Fibroblast of upper back skin (primary cell): ENCODE measurements at regions not wholly inside any gene's neighbourhood (a gene's known extent, or its start where the extent isn't known, plus 50 kb on each side); places are given as distances from the start of the nearest gene placed in this dataset.

Experiments used
- DNase-seq: peaks from one replicate; pipeline ENCODE4 v3.0.0-alpha.2; 2013

GRCh38 chr5:68958428-68958827, 135.4 kb upstream of the SLC30A5 start:
- DNase-seq: no peak

GRCh38 chr5:68960456-68960855, 133.4 kb upstream of the SLC30A5 start:
- DNase-seq: no peak

GRCh38 chr5:68960961-68961360, 132.9 kb upstream of the SLC30A5 start:
- DNase-seq: no peak

GRCh38 chr5:68961762-68962161, 132.1 kb upstream of the SLC30A5 start:
- DNase-seq: no peak

- DNase-seq: peak; percentile 62
Measured at GRCh38 chr5:68962757-68963484, 130.9 kb upstream of the SLC30A5 start.

GRCh38 chr5:68964679-68965078, 129.1 kb upstream of the SLC30A5 start:
- no peak for DNase-seq

- DNase-seq: no peak
Measured at GRCh38 chr5:68965926-68966325, 127.9 kb upstream of the SLC30A5 start.

GRCh38 chr5:68966596-68966995, 127.2 kb upstream of the SLC30A5 start:
- no peak for DNase-seq

GRCh38 chr5:68968429-68968828, 125.4 kb upstream of the SLC30A5 start:
- no peak for DNase-seq

GRCh38 chr5:68970617-68971016, 123.2 kb upstream of the SLC30A5 start:
- no peak for DNase-seq

- no peak for DNase-seq
Measured at GRCh38 chr5:68973696-68974095, 120.1 kb upstream of the SLC30A5 start.

- DNase-seq: no peak
Measured at GRCh38 chr5:68983043-68983442, 110.8 kb upstream of the SLC30A5 start.

- DNase-seq: no peak
Measured at GRCh38 chr5:68983959-68984358, 109.9 kb upstream of the SLC30A5 start.

- no peak for DNase-seq
Measured at GRCh38 chr5:68991279-68992084, 102.3 kb upstream of the SLC30A5 start.

- no peak for DNase-seq
Measured at GRCh38 chr5:68994645-68995044, 99.2 kb upstream of the SLC30A5 start.

GRCh38 chr5:68995845-68996545, 97.8 kb upstream of the SLC30A5 start:
- DNase-seq: peak; percentile 54

GRCh38 chr5:68999181-68999580, 94.6 kb upstream of the SLC30A5 start:
- DNase-seq: no peak

GRCh38 chr5:69000216-69000919, 93.4 kb upstream of the SLC30A5 start:
- no peak for DNase-seq

GRCh38 chr5:69000949-69001348, 92.9 kb upstream of the SLC30A5 start:
- DNase-seq: no peak

GRCh38 chr5:69001627-69002026, 92.2 kb upstream of the SLC30A5 start:
- DNase-seq: no peak

- no peak for DNase-seq
Measured at GRCh38 chr5:69004127-69004526, 89.7 kb upstream of the SLC30A5 start.

GRCh38 chr5:69004676-69005075, 89.1 kb upstream of the SLC30A5 start:
- DNase-seq: peak; percentile 45

GRCh38 chr5:69006030-69006429, 87.8 kb upstream of the SLC30A5 start:
- DNase-seq: no peak
